Caco-2 (cell line): ENCODE measurements at regions not wholly inside any gene's neighbourhood (a gene's known extent, or its start where the extent isn't known, plus 50 kb on each side); places are given as distances from the start of the nearest gene placed in this dataset.

Experiments used
- BruUV-seq: library from RNA; stranded (reverse); fragments of 400-500 nt; replicated peaks from 2 replicates; lab custom pipeline; 2021; lab: Mats Ljungman, UMichigan
- CTCF ChIA-PET: fragments of 300-600 bp; sonication (Branson Sonifier 250); formaldehyde crosslinking; loops from one replicate; lab custom pipeline; 2022; ENCODE audit warnings: antibody characterized with exemption; lab: Charles Lee
- POLR2A ChIA-PET: fragments of 300-600 bp; sonication (Branson Sonifier 250); formaldehyde crosslinking; loops from one replicate; lab custom pipeline; 2022; ENCODE audit warnings: antibody characterized with exemption; lab: Charles Lee
- DNase-seq, 2 experiments: peaks; one replicate each; pipeline versions ENCODE4 v3.0.0 to v3.0.0-alpha.2; 2020 to 2022
- H3K27me3 ChIP-seq: replicated peaks from 2 replicates; pipeline ENCODE4 v1.6.0; 2011; ENCODE audit warnings: low read length; ENCODE audit not compliant: control insufficient read depth, insufficient read depth
- H3K36me3 ChIP-seq: 2 replicates; pipeline ENCODE4 v1.5.1; 2011; ENCODE audit warnings: low read length; ENCODE audit not compliant: control insufficient read depth, insufficient read depth
- H3K4me1 ChIP-seq: fragments of 250-450 bp; sonication (Bioruptor Pico); 2 replicates; pipeline ENCODE4 v1.5.1; 2020; ENCODE audit warnings: mild to moderate bottlenecking
- H3K4me3 ChIP-seq: 2 replicates; pipeline ENCODE4 v1.5.1; 2011; ENCODE audit warnings: low read depth, mild to moderate bottlenecking, control low read depth, low read length
- H3K9me3 ChIP-seq: fragments of 250-450 bp; sonication (Bioruptor Pico); 2 replicates; pipeline ENCODE4 v1.5.1; 2020; ENCODE audit warnings: mild to moderate bottlenecking, moderate library complexity
- H3K27ac Mint-ChIP-seq: one replicate; pipeline ENCODE4 v1.8.0; 2022; ENCODE audit warnings: mixed read lengths; ENCODE audit not compliant: unreplicated experiment
- H3K27me3 Mint-ChIP-seq: one replicate; pipeline ENCODE4 v1.8.0; 2022; ENCODE audit warnings: mixed read lengths; ENCODE audit not compliant: insufficient read depth, unreplicated experiment
- H3K36me3 Mint-ChIP-seq: one replicate; pipeline ENCODE4 v1.8.0; 2022; ENCODE audit warnings: mild to moderate bottlenecking, mixed read lengths; ENCODE audit not compliant: insufficient read depth, unreplicated experiment
- H3K4me1 Mint-ChIP-seq: one replicate; pipeline ENCODE4 v1.8.0; 2022; ENCODE audit warnings: low read depth, mixed read lengths; ENCODE audit not compliant: unreplicated experiment
- H3K4me3 Mint-ChIP-seq: one replicate; pipeline ENCODE4 v1.8.0; 2022; ENCODE audit warnings: mild to moderate bottlenecking, moderate library complexity, mixed read lengths; ENCODE audit not compliant: unreplicated experiment
- H3K9me3 Mint-ChIP-seq: one replicate; pipeline ENCODE4 v1.8.0; 2022; ENCODE audit warnings: mixed read lengths; ENCODE audit not compliant: unreplicated experiment
- CTCF ChIP-seq, 2 experiments: fragments of 200-600 bp in 1 of 2; IDR thresholded peaks; 1 replicate in 1 of 2; 2 replicates in 1 of 2; pipeline versions ENCODE4 v1.5.1 to v1.8.0; 2011 to 2022; ENCODE audit warnings: antibody characterized with exemption in 1 of 2, control low read depth in 1 of 2, inconsistent platforms in 1 of 2, low read depth in 1 of 2, low read length in 1 of 2, mild to moderate bottlenecking in 1 of 2, moderate library complexity in 1 of 2; ENCODE audit not compliant: insufficient read depth in 1 of 2, severe bottlenecking in 1 of 2, unreplicated experiment in 1 of 2
- intact Hi-C: fragments of 100-400 bp; cut with micrococcal nuclease; formaldehyde crosslinking; loops from one replicate; pipeline ENCODE4 v1.10.0; 2022; ENCODE audit not compliant: unreplicated experiment

- CTCF ChIA-PET: no interaction called here
- intact Hi-C loops: no loop called here
- no peak for DNase-seq
- H3K4me1 Mint-ChIP-seq: peaks cover 12% of the 10 kb centered on the region
- H3K36me3 Mint-ChIP-seq: peaks cover 78% of the 10 kb centered on the region
- POLR2A ChIA-PET: no interaction called here
- no peak overlapping the region for H3K4me3 Mint-ChIP-seq
- H3K27me3 Mint-ChIP-seq: no peaks in the 10 kb centered on the region
- TF ChIP-seq CTCF (IDR thresholded peaks at IDR 0.05; ENCODE audit: insufficient read depth in 1 of 2, low read depth in 1 of 2, low read length in 1 of 2, severe bottlenecking in 1 of 2, unreplicated experiment in 1 of 2): no peak
- H3K4me3 ChIP-seq: no peak overlapping the region
- H3K9me3 ChIP-seq: peaks cover 17% of the 10 kb centered on the region
- H3K4me1 ChIP-seq: 0 out of 2 replicates have a peak, but pooled peaks cover 5% of the 10 kb centered on the region
- no peaks in the 10 kb centered on the region for H3K27me3 ChIP-seq
- no peak overlapping the region for H3K27ac Mint-ChIP-seq
- H3K36me3 ChIP-seq: peaks cover 5% of the 10 kb centered on the region; the same call in 1 of the 2 replicates
- peaks cover 15% of the 10 kb centered on the region for H3K9me3 Mint-ChIP-seq
- BruUV-seq: no TSS peak
Measured at GRCh38 chr17:77358801-77359200, 218.0 kb downstream of the SEC14L1 start.

- H3K4me1 ChIP-seq: 0 out of 2 replicates have a peak, but pooled peaks cover 5% of the 10 kb centered on the region
- no peak for DNase-seq
- Mint-ChIP-seq H3K27me3 (no peaks in the 10 kb centered on the region), H3K27ac (no peak overlapping the region), H3K36me3 (peaks cover 79% of the 10 kb centered on the region), H3K4me1 (peaks cover 17% of the 10 kb centered on the region), H3K9me3 (peaks cover 15% of the 10 kb centered on the region), H3K4me3 (no peak overlapping the region)
- intact Hi-C loops: no loop called here
- TF ChIP-seq CTCF (IDR thresholded peaks at IDR 0.05; ENCODE audit: insufficient read depth in 1 of 2, low read depth in 1 of 2, low read length in 1 of 2, severe bottlenecking in 1 of 2, unreplicated experiment in 1 of 2): no peak
- no peak overlapping the region for H3K4me3 ChIP-seq
- H3K9me3 ChIP-seq: peaks cover 17% of the 10 kb centered on the region
- ChIA-PET CTCF (no interaction called here), POLR2A (no interaction called here)
- H3K36me3 ChIP-seq: peaks cover 5% of the 10 kb centered on the region; the same call in 1 of the 2 replicates
- H3K27me3 ChIP-seq: no peaks in the 10 kb centered on the region
- BruUV-seq: no TSS peak
Measured at GRCh38 chr17:77359236-77359635, 218.5 kb downstream of the SEC14L1 start.

GRCh38 chr17:77361986-77362620 lies 221.3 kb downstream of the SEC14L1 start:
- peaks cover 32% of the 10 kb centered on the region for H3K4me1 Mint-ChIP-seq
- 0 out of 2 replicates have a peak, but pooled peaks cover 5% of the 10 kb centered on the region for H3K4me1 ChIP-seq
- no peak overlapping the region for H3K4me3 ChIP-seq
- H3K36me3 Mint-ChIP-seq: peaks cover 67% of the 10 kb centered on the region
- POLR2A ChIA-PET: no interaction called here
- no peak overlapping the region for H3K4me3 Mint-ChIP-seq
- H3K27me3 Mint-ChIP-seq: no peaks in the 10 kb centered on the region
- TF ChIP-seq CTCF (IDR thresholded peaks at IDR 0.05; ENCODE audit: insufficient read depth in 1 of 2, low read depth in 1 of 2, low read length in 1 of 2, severe bottlenecking in 1 of 2, unreplicated experiment in 1 of 2): no peak
- peaks cover 8% of the 10 kb centered on the region for H3K9me3 Mint-ChIP-seq
- no peaks in the 10 kb centered on the region for H3K27me3 ChIP-seq
- BruUV-seq: no TSS peak
- intact Hi-C loops: no loop called here
- H3K9me3 ChIP-seq: peaks cover 5% of the 10 kb centered on the region; the same call in 1 of the 2 replicates
- H3K27ac Mint-ChIP-seq: peak overlapping the region; percentile 80
- CTCF ChIA-PET: no interaction called here
- H3K36me3 ChIP-seq: peaks cover 3% of the 10 kb centered on the region; the same call in 1 of the 2 replicates
- no peak for DNase-seq
